ENCODE measurements at regions not wholly inside any gene's neighbourhood (a gene's known extent, or its start where the extent isn't known, plus 50 kb on each side); places are given as distances from the start of the nearest gene placed in this dataset.

DNA sequence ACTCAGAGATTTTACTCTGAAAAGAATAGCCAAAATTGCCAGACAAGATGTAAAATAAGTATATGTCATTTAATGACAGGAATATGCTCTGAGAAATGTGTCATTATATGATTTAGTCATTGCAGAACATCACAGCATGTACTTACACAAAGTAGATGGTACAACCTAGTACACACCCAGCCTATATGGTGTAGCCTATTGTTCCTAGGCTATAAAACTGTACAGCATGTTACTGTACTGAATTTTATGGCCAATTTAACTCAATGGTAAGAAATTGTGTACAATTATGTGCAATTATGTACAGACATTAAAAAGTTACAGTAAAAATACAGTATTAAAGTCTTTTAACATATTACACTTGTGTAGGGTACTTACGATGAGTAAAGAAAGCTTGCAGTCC lies 311.9 kb upstream of the EPHA7 start:
- H3K27ac ChIP-seq (ENCODE audit: low read depth, low read length), result no peak overlapping the region
- no peak overlapping the region for H3K23ac ChIP-seq (ENCODE audit: low read length)
- H3K36me3 ChIP-seq (ENCODE audit: control insufficient read depth, insufficient read depth, low read length), result no peaks in the 10 kb centered on the region
- no peak overlapping the region for H4K5ac ChIP-seq (ENCODE audit: low read length)
- H2BK120ac ChIP-seq (ENCODE audit: low read depth, low read length), result no peak overlapping the region
- H3K27me3 ChIP-seq (ENCODE audit: insufficient read depth, low read length, poor library complexity), result no peaks in the 10 kb centered on the region
- no peak overlapping the region for H3K4me2 ChIP-seq (ENCODE audit: low read length)
- no peak overlapping the region for H2AK5ac ChIP-seq (ENCODE audit: low read length)
- H3K18ac ChIP-seq (ENCODE audit: low read length), result no peak overlapping the region
- H3K4me1 ChIP-seq (ENCODE audit: control insufficient read depth, low read depth, low read length), result no peaks in the 10 kb centered on the region
- no peak overlapping the region for H3K56ac ChIP-seq (ENCODE audit: low read length)
- no peak overlapping the region for H2BK5ac ChIP-seq (ENCODE audit: low read length)
- H4K8ac ChIP-seq (ENCODE audit: low read depth, low read length), result no peak overlapping the region
- no peak overlapping the region for H3K4me3 ChIP-seq (ENCODE audit: low read length)
- no peak overlapping the region for H3K4ac ChIP-seq (ENCODE audit: low read depth, low read length)
- DNase-seq, result no peak
- H3K79me2 ChIP-seq (ENCODE audit: control insufficient read depth, insufficient read depth, low read length), result no peaks in the 10 kb centered on the region
- no peaks in the 10 kb centered on the region for H3K79me1 ChIP-seq (ENCODE audit: low read length)
- WGBS (ENCODE audit: extremely low coverage, insufficient coverage, low lambda C conversion rate), result no CpG with 5 or more reads among the region's 1 CpG
- no peak overlapping the region for H2BK15ac ChIP-seq (replicated peaks; ENCODE audit: low read depth)
- H3K9ac ChIP-seq (ENCODE audit: low read length), result no peak overlapping the region

DNA sequence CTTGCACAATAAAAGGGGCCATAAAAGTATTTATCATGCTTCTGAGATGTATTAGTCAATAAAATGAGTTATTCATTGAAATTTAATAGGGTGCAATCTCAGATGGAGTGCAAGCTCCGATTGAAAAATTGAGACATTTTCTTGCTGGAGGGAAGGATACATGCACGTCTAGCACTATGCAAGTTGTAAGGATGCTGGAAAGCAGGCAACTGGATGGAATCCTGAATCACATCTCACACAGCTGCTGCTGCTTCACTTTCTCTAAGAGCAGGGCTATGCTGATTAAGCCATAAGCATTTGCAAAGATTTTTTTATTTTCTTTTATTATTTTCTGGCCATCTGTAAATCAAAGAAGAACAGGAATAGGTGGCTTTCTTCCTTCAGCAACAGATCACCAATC lies 308.8 kb upstream of the EPHA7 start:
- Histone ChIP-seq H3K18ac (ENCODE audit: low read length) (no peak overlapping the region), H3K79me1 (ENCODE audit: low read length) (no peaks in the 10 kb centered on the region), H2AK5ac (ENCODE audit: low read length) (no peak overlapping the region), H3K56ac (ENCODE audit: low read length) (no peak overlapping the region), H3K79me2 (ENCODE audit: control insufficient read depth, insufficient read depth, low read length) (no peaks in the 10 kb centered on the region), H4K8ac (ENCODE audit: low read depth, low read length) (no peak overlapping the region), H3K23ac (ENCODE audit: low read length) (no peak overlapping the region), H3K4me2 (ENCODE audit: low read length) (no peak overlapping the region), H3K27ac (ENCODE audit: low read depth, low read length) (no peak overlapping the region), H2BK15ac (replicated peaks; ENCODE audit: low read depth) (no peak overlapping the region), H2BK5ac (ENCODE audit: low read length) (no peak overlapping the region), H3K9ac (ENCODE audit: low read length) (no peak overlapping the region), H2BK120ac (ENCODE audit: low read depth, low read length) (no peak overlapping the region), H3K4me3 (ENCODE audit: low read length) (no peak overlapping the region), H4K5ac (ENCODE audit: low read length) (no peak overlapping the region), H3K4me1 (ENCODE audit: control insufficient read depth, low read depth, low read length) (no peaks in the 10 kb centered on the region), H3K27me3 (ENCODE audit: insufficient read depth, low read length, poor library complexity) (no peaks in the 10 kb centered on the region), H3K36me3 (ENCODE audit: control insufficient read depth, insufficient read depth, low read length) (no peaks in the 10 kb centered on the region), H3K4ac (ENCODE audit: low read depth, low read length) (no peak overlapping the region)
- WGBS (ENCODE audit: extremely low coverage, insufficient coverage, low lambda C conversion rate), result no CpG with 5 or more reads among the region's 2 CpGs
- no peak for DNase-seq

- no peaks in the 10 kb centered on the region for H3K27me3 ChIP-seq (ENCODE audit: insufficient read depth, low read length, poor library complexity)
- WGBS (ENCODE audit: extremely low coverage, insufficient coverage, low lambda C conversion rate), result no CpG with 5 or more reads among the region's 3 CpGs
- H3K23ac ChIP-seq (ENCODE audit: low read length), result no peak overlapping the region
- H3K18ac ChIP-seq (ENCODE audit: low read length), result no peak overlapping the region
- no peaks in the 10 kb centered on the region for H3K4me1 ChIP-seq (ENCODE audit: control insufficient read depth, low read depth, low read length)
- no peak overlapping the region for H3K4me2 ChIP-seq (ENCODE audit: low read length)
- no peaks in the 10 kb centered on the region for H3K36me3 ChIP-seq (ENCODE audit: control insufficient read depth, insufficient read depth, low read length)
- no peak for DNase-seq
- H4K8ac ChIP-seq (ENCODE audit: low read depth, low read length), result no peak overlapping the region
- no peak overlapping the region for H2BK120ac ChIP-seq (ENCODE audit: low read depth, low read length)
- no peak overlapping the region for H3K4ac ChIP-seq (ENCODE audit: low read depth, low read length)
- no peak overlapping the region for H3K27ac ChIP-seq (ENCODE audit: low read depth, low read length)
- H3K4me3 ChIP-seq (ENCODE audit: low read length), result no peak overlapping the region
- H3K56ac ChIP-seq (ENCODE audit: low read length), result no peak overlapping the region
- H2BK15ac ChIP-seq (replicated peaks; ENCODE audit: low read depth), result no peak overlapping the region
- H2BK5ac ChIP-seq (ENCODE audit: low read length), result no peak overlapping the region
- H3K79me1 ChIP-seq (ENCODE audit: low read length), result no peaks in the 10 kb centered on the region
- H3K9ac ChIP-seq (ENCODE audit: low read length), result no peak overlapping the region
- no peak overlapping the region for H4K5ac ChIP-seq (ENCODE audit: low read length)
- no peak overlapping the region for H2AK5ac ChIP-seq (ENCODE audit: low read length)
- no peaks in the 10 kb centered on the region for H3K79me2 ChIP-seq (ENCODE audit: control insufficient read depth, insufficient read depth, low read length)
These were observed 308.1 kb upstream of the EPHA7 start for GRCh38 chr6:93727447-93727846.

DNA sequence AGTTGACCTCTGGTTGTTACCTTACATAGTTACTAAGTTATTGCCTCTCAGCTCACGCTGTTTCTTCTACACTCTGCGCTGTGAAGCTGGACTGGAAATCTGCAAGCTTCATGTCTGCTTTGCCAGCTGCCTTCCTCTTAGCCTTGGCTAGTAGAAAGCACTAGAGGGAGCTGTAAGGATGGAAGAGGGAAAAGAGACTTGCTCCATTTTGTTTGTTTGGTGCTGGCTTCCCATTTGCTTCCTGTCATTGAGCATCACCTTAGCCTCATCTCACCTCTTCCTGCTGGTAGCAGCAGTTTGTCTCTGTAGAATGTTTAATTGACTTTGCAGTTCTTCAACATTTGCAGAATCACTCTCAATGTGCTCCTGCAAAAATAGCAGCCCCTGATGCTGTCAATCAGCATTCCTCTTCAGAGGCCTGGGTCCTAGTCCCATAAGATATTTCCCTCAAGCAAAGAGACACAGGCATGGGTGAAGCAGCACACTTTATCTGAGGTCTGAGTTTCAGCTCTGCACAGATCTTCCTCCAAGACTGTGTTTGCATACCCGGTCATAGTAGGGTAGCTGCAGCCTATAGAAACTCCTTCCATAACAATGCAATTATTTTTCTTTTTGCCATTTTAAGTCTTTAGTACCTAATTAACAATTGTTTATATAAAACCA lies 302.2 kb upstream of the EPHA7 start:
- WGBS (ENCODE audit: extremely low coverage, insufficient coverage, low lambda C conversion rate), result no CpG with 5 or more reads among the region's 3 CpGs
- DNase-seq, result peak; percentile 87

DNA sequence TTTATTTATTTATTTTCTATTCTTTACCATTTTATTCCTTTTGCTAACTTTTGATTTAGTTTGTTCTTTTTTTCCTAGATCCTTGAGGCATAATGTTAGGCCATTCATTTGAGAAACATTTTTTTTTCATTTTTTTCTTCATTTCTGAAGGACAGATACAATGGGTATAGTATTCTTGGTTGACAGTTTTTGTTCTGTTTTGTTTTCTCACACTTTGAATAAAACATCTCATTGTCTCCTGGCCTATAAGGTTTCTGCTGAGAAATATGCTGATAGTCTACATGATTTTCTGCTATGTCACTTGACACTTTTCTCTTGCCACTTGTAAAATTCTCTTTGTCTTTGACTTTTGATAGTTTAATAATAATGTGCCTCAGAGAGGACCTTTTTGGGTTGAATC lies 294.6 kb upstream of the EPHA7 start:
- no peaks in the 10 kb centered on the region for H3K79me2 ChIP-seq (ENCODE audit: control insufficient read depth, insufficient read depth, low read length)

More for the DNA sequence above, 302.2 kb upstream of the EPHA7 start:
- Histone ChIP-seq H3K27me3 (ENCODE audit: insufficient read depth, low read length, poor library complexity) (no peaks in the 10 kb centered on the region), H3K4ac (ENCODE audit: low read depth, low read length) (no peak overlapping the region), H2BK15ac (replicated peaks; ENCODE audit: low read depth) (no peak overlapping the region), H2BK120ac (ENCODE audit: low read depth, low read length) (no peak overlapping the region), H3K4me3 (ENCODE audit: low read length) (no peak overlapping the region), H3K4me2 (ENCODE audit: low read length) (no peak overlapping the region), H3K79me1 (ENCODE audit: low read length) (no peaks in the 10 kb centered on the region), H3K36me3 (ENCODE audit: control insufficient read depth, insufficient read depth, low read length) (no peaks in the 10 kb centered on the region), H2BK5ac (ENCODE audit: low read length) (no peak overlapping the region), H3K18ac (ENCODE audit: low read length) (no peak overlapping the region), H4K5ac (ENCODE audit: low read length) (no peak overlapping the region), H3K56ac (ENCODE audit: low read length) (no peak overlapping the region), H3K23ac (ENCODE audit: low read length) (no peak overlapping the region), H3K4me1 (ENCODE audit: control insufficient read depth, low read depth, low read length) (no peaks in the 10 kb centered on the region), H3K9ac (ENCODE audit: low read length) (no peak overlapping the region), H4K8ac (ENCODE audit: low read depth, low read length) (no peak overlapping the region), H3K79me2 (ENCODE audit: control insufficient read depth, insufficient read depth, low read length) (no peaks in the 10 kb centered on the region), H3K27ac (ENCODE audit: low read depth, low read length) (no peak overlapping the region), H2AK5ac (ENCODE audit: low read length) (no peak overlapping the region)

GRCh38 chr6:93703431-93703830 lies 284.1 kb upstream of the EPHA7 start:
- WGBS (ENCODE audit: extremely low coverage, insufficient coverage, low lambda C conversion rate), result no CpG with 5 or more reads among the region's 1 CpG
- Histone ChIP-seq H3K79me2 (ENCODE audit: control insufficient read depth, insufficient read depth, low read length) (no peaks in the 10 kb centered on the region), H3K4me3 (ENCODE audit: low read length) (no peak overlapping the region), H2BK5ac (ENCODE audit: low read length) (no peak overlapping the region), H2AK5ac (ENCODE audit: low read length) (no peak overlapping the region), H3K56ac (ENCODE audit: low read length) (no peak overlapping the region), H2BK15ac (replicated peaks; ENCODE audit: low read depth) (no peak overlapping the region), H3K27me3 (ENCODE audit: insufficient read depth, low read length, poor library complexity) (no peaks in the 10 kb centered on the region), H2BK120ac (ENCODE audit: low read depth, low read length) (no peak overlapping the region), H3K4me2 (ENCODE audit: low read length) (no peak overlapping the region), H3K23ac (ENCODE audit: low read length) (no peak overlapping the region), H3K9ac (ENCODE audit: low read length) (no peak overlapping the region), H3K79me1 (ENCODE audit: low read length) (no peaks in the 10 kb centered on the region), H3K4me1 (ENCODE audit: control insufficient read depth, low read depth, low read length) (no peaks in the 10 kb centered on the region), H3K4ac (ENCODE audit: low read depth, low read length) (no peak overlapping the region), H3K18ac (ENCODE audit: low read length) (no peak overlapping the region), H4K5ac (ENCODE audit: low read length) (no peak overlapping the region), H4K8ac (ENCODE audit: low read depth, low read length) (no peak overlapping the region), H3K27ac (ENCODE audit: low read depth, low read length) (no peak overlapping the region), H3K36me3 (ENCODE audit: control insufficient read depth, insufficient read depth, low read length) (no peaks in the 10 kb centered on the region)
- no peak for DNase-seq

More for the DNA sequence above, 294.6 kb upstream of the EPHA7 start:
- Histone ChIP-seq H3K9ac (ENCODE audit: low read length) (no peak overlapping the region), H3K27me3 (ENCODE audit: insufficient read depth, low read length, poor library complexity) (no peaks in the 10 kb centered on the region), H3K36me3 (ENCODE audit: control insufficient read depth, insufficient read depth, low read length) (no peaks in the 10 kb centered on the region), H2BK15ac (replicated peaks; ENCODE audit: low read depth) (no peak overlapping the region), H3K27ac (ENCODE audit: low read depth, low read length) (no peak overlapping the region), H2AK5ac (ENCODE audit: low read length) (no peak overlapping the region), H2BK5ac (ENCODE audit: low read length) (no peak overlapping the region), H3K23ac (ENCODE audit: low read length) (no peak overlapping the region), H3K79me1 (ENCODE audit: low read length) (no peaks in the 10 kb centered on the region), H3K4me2 (ENCODE audit: low read length) (no peak overlapping the region), H3K4me3 (ENCODE audit: low read length) (no peak overlapping the region), H3K4ac (ENCODE audit: low read depth, low read length) (no peak overlapping the region), H4K8ac (ENCODE audit: low read depth, low read length) (no peak overlapping the region), H2BK120ac (ENCODE audit: low read depth, low read length) (no peak overlapping the region), H3K4me1 (ENCODE audit: control insufficient read depth, low read depth, low read length) (no peaks in the 10 kb centered on the region), H3K18ac (ENCODE audit: low read length) (no peak overlapping the region), H4K5ac (ENCODE audit: low read length) (no peak overlapping the region), H3K56ac (ENCODE audit: low read length) (no peak overlapping the region)
- DNase-seq, result peak; percentile 0
